Activated CD4-positive, alpha-beta T cell treated with anti-CD3 and anti-CD28 coated beads for 24 hours (primary cell): ENCODE measurements at regions not wholly inside any gene's neighbourhood (a gene's known extent, or its start where the extent isn't known, plus 50 kb on each side); places are given as distances from the start of the nearest gene placed in this dataset.
"Not testable (repeated sequence)": the region's sequence is repeated elsewhere in the genome, so short reads cannot be mapped to it uniquely, and the experiment has no call there.

Source experiments
- DNase-seq, 2 donors: peaks; one replicate each; pipeline ENCODE4 v3.0.0-alpha.2; 2020; ENCODE audit warnings: low read depth in 2 of 2

GRCh38 chr2:234406085-234406484 is 90.8 kb downstream of the ARL4C start:
- no peak for DNase-seq

- DNase-seq, result no peak
Observed at GRCh38 chr2:234405462-234405861, 91.4 kb downstream of the ARL4C start.

- DNase-seq, result no peak
Observed at GRCh38 chr2:234404957-234405356, 91.9 kb downstream of the ARL4C start.

DNA sequence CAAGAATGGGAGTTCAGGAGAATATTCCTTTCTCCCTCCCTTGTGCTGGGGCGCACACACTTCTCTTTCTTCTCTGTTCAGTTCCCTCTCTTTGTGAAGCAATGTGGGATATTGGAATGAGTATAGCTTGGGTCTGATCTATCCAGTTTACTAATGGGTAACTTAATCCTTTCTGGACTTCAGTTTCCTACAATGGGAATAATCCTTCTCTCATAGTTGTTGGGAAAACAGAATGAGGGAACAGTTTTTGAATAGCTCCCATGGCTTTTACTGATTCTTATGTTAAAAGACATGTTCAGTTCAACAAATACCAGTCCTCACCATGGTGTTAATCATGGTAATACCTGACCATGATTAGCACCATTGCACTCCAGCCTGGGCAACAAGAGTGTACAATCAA is 93.1 kb downstream of the ARL4C start:
- no peak for DNase-seq

DNA sequence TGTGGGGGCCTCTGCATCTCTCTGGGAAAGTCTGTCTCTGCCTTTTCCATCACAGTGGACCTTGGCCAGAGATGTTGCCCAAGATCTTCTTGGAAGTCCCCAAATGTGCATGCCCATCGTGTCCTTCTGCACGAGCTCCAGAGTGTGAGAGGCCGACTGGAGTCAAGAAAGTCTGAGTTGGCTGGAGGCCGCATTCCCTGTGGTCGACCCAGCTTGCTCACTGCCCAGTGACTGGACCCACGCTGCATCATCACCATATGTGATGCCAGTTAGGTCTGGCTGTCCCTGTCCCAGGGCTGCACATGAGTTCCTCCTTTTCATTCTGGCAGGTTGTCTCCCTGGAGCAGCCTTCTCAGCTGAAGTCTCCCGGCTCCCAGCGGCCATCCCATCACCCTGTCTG is 93.8 kb downstream of the ARL4C start:
- no peak for DNase-seq

GRCh38 chr2:234401426-234401825 is 95.5 kb downstream of the ARL4C start:
- DNase-seq, result no peak

- no peak for DNase-seq
Observed at GRCh38 chr2:234399451-234400246, 97.2 kb downstream of the ARL4C start.

GRCh38 chr2:234398531-234398930 is 98.3 kb downstream of the ARL4C start:
- no peak for DNase-seq

- DNase-seq, result no peak
Observed at GRCh38 chr2:234395891-234396420, 100.9 kb downstream of the ARL4C start.

DNA sequence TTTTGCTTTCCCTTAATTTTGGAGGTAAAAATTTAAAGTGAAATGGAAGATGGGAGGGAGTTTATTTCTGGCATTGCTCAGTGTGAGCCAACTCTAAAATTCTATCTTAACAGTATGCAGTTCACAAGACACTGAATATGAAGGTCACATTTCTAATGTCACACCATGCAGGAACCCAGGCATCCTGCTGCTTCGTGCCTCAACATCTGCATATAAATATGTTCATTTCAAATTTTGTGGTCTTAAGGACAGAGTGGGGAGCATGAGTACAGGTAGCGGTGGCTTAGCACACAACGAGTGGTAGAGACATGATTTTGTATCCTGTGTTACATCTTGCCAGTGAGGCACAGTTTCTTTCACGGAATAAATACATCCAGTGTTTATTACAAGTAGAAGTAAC is 102.4 kb downstream of the ARL4C start:
- DNase-seq, result no peak

GRCh38 chr2:234393354-234393753 is 103.5 kb downstream of the ARL4C start:
- no peak for DNase-seq

GRCh38 chr2:234392041-234392615 is 104.8 kb downstream of the ARL4C start:
- DNase-seq, result no peak

DNA sequence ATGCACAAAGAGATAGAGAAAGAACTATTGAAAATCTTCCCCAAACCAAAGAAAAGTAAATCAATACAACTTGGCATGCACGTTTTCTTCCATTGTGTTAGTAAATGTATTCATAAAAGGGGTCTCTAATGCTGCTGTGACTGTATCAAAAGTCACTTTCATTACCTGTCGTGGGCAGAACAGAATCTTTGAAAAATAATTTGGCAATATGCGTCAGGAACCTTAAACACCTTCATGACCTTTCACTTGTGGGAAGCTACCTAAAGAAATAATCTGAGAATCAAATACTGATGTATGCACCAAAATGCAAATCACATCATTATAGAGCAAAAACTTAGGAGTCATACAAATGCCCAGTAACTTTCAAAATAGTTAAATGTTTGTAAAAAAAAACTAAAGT is 105.3 kb downstream of the ARL4C start:
- no peak for DNase-seq

- DNase-seq, result not testable (repeated sequence)
Observed at GRCh38 chr2:234389661-234390060, 107.2 kb downstream of the ARL4C start.

GRCh38 chr2:234388591-234388990 is 108.3 kb downstream of the ARL4C start:
- no peak for DNase-seq

GRCh38 chr2:234386971-234387370 is 109.9 kb downstream of the ARL4C start:
- DNase-seq, result no peak

DNA sequence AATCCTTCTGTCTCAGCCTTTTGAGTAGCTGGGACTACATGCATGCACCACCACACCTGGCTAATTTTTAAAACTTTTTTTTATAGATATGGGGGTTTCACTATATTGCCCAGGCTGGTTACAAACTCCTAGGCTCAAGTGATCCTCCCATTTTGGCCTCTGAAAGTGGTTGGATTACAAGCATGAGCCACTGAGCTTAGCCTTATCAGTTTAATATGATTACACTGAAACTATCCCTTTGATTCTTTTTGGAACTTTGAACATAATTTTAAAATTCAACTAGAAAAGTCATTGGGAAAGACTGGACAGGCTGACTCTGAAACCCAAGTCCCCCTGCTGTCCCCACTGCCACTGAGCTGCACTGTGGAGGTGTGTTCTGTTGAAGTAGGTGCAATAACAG is 114.8 kb downstream of the ARL4C start:
- no peak for DNase-seq

DNA sequence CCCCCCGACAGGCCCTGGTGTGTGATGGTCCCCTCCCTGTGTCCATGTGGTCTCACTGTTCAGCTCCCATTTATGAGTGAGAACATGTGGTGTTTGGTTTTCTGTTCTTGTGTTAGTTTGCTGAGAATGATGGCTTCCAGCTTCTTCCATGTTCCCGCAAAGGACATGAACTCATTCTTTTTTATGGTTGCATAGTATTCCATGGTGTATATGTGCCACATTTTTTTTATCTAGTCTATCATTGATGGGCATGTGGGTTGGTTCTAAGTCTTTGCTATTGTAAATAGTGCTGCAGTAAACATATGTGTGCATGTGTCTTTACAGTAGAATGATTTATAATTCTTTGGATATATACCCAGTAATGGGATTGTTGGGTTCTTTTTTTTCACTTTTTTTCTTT is 117.9 kb downstream of the ARL4C start:
- not testable (repeated sequence) for DNase-seq

DNA sequence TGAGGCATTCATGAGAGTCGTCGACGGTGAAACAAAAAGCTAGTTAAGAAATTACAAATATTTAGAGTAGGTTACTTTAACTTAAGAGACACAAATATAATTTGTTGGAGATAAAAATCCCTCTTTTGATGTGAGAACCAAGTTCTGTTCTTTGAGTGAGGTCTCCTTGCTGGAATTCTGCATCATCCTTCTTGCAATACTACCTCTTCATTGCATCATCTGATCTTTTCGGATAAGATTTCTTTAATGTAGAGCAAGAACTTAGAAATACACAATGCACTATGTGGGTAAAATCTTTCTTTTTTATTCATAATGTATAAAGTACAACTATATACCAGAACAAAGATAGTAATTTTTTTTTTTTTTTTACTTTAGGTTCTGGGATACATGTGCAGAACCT is 118.4 kb downstream of the ARL4C start:
- DNase-seq, result no peak

- no peak for DNase-seq
Observed at GRCh38 chr2:234377761-234378391, 119.0 kb downstream of the ARL4C start.

DNA sequence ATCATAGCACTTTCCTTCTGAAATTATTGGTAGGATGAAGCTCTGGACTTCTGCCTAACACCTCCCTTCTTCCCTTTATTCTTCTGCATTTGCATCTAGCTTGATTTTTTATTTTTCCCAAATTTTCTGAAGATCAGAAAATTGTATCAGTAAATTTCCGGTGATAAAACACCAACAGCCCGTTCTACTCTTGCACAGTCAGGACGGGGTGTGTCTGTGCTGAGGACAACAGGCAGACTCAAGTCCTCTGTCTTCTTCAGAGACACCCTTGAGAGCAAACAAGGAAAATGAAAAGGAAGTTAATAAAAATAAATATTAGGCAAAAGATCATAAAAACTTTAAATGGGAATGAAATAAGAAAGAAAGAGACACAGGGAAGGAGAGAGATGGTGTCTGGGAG is 120.7 kb downstream of the ARL4C start:
- no peak for DNase-seq

- DNase-seq, result no peak
Observed at GRCh38 chr2:234375176-234375880, 121.6 kb downstream of the ARL4C start.
